ENCODE measurements at regions not wholly inside any gene's neighbourhood (a gene's known extent, or its start where the extent isn't known, plus 50 kb on each side); places are given as distances from the start of the nearest gene placed in this dataset.
"Not testable (repeated sequence)": the region's sequence is repeated elsewhere in the genome, so short reads cannot be mapped to it uniquely, and the experiment has no call there.

- H3K4me1 Mint-ChIP-seq (ENCODE audit: low read depth), result no peaks in the 10 kb centered on the region
- peaks cover 13% of the 10 kb centered on the region for H3K9me3 Mint-ChIP-seq
- no peaks in the 10 kb centered on the region for H3K27me3 Mint-ChIP-seq
- no peak overlapping the region for H3K4me3 Mint-ChIP-seq
- no peak overlapping the region for H3K27ac Mint-ChIP-seq
- DNase-seq, result no peak
- no peaks in the 10 kb centered on the region for H3K36me3 Mint-ChIP-seq (ENCODE audit: low read depth)
Observed at GRCh38 chr7:145795132-145795531, 321.5 kb upstream of the CNTNAP2 start.

DNA sequence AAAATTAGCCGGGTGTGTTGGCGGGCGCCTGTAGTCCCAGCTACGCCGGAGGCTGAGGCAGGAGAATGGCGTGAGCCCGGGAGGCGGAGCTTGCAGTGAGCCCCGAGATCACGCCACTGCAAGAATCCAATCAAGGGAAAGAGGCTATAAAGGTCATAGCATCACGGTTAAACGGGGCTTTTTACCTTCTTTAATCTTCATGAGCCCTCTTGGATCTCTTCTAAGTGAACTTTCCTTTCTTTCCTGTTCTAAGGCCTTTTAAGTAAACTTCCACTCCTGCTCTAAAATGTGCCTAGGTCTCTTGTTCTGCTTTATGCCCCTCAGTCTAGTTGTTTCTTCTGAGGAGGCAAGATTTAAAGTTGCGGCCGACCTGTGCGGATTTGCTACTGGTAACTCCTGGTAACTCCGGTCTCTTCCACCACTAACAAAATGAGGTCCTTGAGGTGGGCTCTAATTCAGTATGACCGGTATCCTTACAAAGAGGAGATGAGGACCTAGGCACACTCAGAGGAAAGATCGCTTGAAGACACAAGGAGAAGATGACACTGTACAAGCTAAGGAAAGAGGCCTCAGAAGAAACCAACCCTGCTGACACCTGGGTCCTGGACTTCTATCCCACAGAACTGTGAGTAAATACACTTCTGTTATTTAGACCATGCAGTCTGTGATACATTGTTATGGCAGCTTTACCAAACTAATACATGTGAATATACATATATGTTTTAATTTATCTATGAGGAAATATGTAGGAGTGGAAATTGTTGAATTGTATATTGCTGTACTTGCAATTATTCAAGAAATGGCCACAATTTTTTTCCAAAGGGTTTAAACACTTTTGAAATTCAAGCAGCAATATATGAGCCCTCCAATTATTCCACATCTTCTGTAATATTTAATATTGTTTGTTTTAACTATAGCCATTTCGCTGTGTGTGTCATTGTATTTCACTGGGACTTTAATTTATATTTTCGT lies 331.5 kb upstream of the CNTNAP2 start:
- no peak overlapping the region for H3K27ac Mint-ChIP-seq
- peaks cover 6% of the 10 kb centered on the region for H3K9me3 Mint-ChIP-seq
- DNase-seq, result no peak
- no peaks in the 10 kb centered on the region for H3K36me3 Mint-ChIP-seq (ENCODE audit: low read depth)
- no peaks in the 10 kb centered on the region for H3K27me3 Mint-ChIP-seq
- H3K4me3 Mint-ChIP-seq, result no peak overlapping the region
- H3K4me1 Mint-ChIP-seq (ENCODE audit: low read depth), result no peaks in the 10 kb centered on the region

DNA sequence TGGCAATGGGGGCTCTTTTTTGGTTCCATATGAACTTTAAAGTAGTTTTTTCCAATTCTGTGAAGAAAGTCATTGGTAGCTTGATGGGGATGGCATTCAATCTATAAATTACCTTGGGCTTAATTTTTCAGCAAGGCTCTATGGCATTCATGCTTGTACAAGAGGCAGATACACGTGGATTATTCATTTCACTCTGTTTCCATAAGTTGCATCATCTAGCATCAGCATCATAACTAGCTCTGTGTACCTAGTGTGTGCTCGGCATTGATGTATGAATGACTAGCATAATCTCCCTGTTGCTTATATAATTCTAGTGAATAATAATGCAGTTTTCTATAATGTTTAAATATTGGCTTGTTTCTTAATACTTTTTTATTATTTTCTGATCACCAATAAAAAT lies 335.2 kb upstream of the CNTNAP2 start:
- not testable (repeated sequence) for H3K4me1 Mint-ChIP-seq (ENCODE audit: low read depth)

DNA sequence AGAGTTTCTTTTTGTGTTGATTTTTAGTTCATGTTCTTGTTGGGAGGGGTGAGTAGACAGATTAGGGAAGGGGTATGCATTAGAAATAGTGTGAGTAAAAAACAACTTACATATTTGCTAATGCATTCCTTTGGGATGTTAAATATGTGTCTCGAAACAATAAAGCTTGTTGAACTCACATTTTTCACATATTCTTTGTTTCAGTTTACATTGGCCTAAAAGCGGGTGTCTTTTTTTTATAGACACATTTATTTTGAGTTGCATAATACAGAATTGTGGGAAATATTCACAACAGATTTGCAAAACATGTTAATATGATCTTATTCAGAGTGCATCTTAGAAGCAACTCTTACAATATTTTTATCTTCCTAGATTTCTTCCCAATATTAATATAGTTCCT lies 337.5 kb upstream of the CNTNAP2 start:
- no peak overlapping the region for H3K4me3 Mint-ChIP-seq
- no peaks in the 10 kb centered on the region for H3K36me3 Mint-ChIP-seq (ENCODE audit: low read depth)
- no peak overlapping the region for H3K27ac Mint-ChIP-seq
- no peaks in the 10 kb centered on the region for H3K4me1 Mint-ChIP-seq (ENCODE audit: low read depth)
- H3K27me3 Mint-ChIP-seq, result no peaks in the 10 kb centered on the region
- DNase-seq, result no peak
- H3K9me3 Mint-ChIP-seq, result no peaks in the 10 kb centered on the region

More for the DNA sequence above, 335.2 kb upstream of the CNTNAP2 start:
- H3K27ac Mint-ChIP-seq; H3K4me3 Mint-ChIP-seq; H3K27me3 Mint-ChIP-seq; H3K36me3 Mint-ChIP-seq (ENCODE audit: low read depth); DNase-seq; H3K9me3 Mint-ChIP-seq: not testable (repeated sequence)

- Mint-ChIP-seq H3K27me3 (no peaks in the 10 kb centered on the region), H3K9me3 (no peaks in the 10 kb centered on the region), H3K4me1 (ENCODE audit: low read depth) (no peaks in the 10 kb centered on the region), H3K27ac (no peak overlapping the region), H3K36me3 (ENCODE audit: low read depth) (no peaks in the 10 kb centered on the region), H3K4me3 (no peak overlapping the region)
- DNase-seq, result no peak
Observed at GRCh38 chr7:145774777-145775176, 341.8 kb upstream of the CNTNAP2 start.

GRCh38 chr7:145753004-145753403 lies 363.6 kb upstream of the CNTNAP2 start:
- Mint-ChIP-seq H3K9me3 (peaks cover 8% of the 10 kb centered on the region), H3K27me3 (no peaks in the 10 kb centered on the region)

GRCh38 chr7:145737617-145738016 lies 379.0 kb upstream of the CNTNAP2 start:
- H3K4me3 Mint-ChIP-seq, result no peak overlapping the region
- no peak overlapping the region for H3K27ac Mint-ChIP-seq

More at GRCh38 chr7:145753004-145753403, 363.6 kb upstream of the CNTNAP2 start:
- Mint-ChIP-seq H3K27ac (no peak overlapping the region), H3K4me1 (ENCODE audit: low read depth) (no peaks in the 10 kb centered on the region), H3K36me3 (ENCODE audit: low read depth) (no peaks in the 10 kb centered on the region), H3K4me3 (no peak overlapping the region)
- DNase-seq, result no peak

DNA sequence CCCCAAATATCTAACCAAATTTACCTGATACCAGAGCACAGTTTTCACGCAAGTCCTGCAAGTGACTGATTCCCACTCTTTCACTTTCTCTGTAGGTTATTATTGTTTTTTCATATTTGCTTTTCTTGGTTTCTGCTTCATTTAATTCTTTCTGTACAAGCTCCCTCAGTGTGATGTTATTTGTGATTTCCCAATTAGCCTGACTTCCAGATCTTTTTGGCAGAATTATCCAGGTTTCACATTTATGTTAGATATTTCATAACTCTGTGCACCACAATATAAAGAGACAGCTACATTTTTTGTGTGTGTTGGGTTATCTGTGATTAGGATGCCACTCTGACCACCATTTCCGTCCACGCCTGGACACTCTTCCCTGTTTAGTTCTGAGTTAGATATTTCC lies 381.5 kb upstream of the CNTNAP2 start:
- H3K27ac Mint-ChIP-seq, result no peak overlapping the region
- H3K9me3 Mint-ChIP-seq, result peaks cover 15% of the 10 kb centered on the region
- no peaks in the 10 kb centered on the region for H3K4me1 Mint-ChIP-seq (ENCODE audit: low read depth)
- DNase-seq, result no peak
- no peak overlapping the region for H3K4me3 Mint-ChIP-seq
- no peaks in the 10 kb centered on the region for H3K36me3 Mint-ChIP-seq (ENCODE audit: low read depth)
- no peaks in the 10 kb centered on the region for H3K27me3 Mint-ChIP-seq

More at GRCh38 chr7:145737617-145738016, 379.0 kb upstream of the CNTNAP2 start:
- no peak for DNase-seq
- Mint-ChIP-seq H3K36me3 (ENCODE audit: low read depth) (no peaks in the 10 kb centered on the region), H3K4me1 (ENCODE audit: low read depth) (no peaks in the 10 kb centered on the region), H3K27me3 (no peaks in the 10 kb centered on the region), H3K9me3 (peaks cover 11% of the 10 kb centered on the region)

DNA sequence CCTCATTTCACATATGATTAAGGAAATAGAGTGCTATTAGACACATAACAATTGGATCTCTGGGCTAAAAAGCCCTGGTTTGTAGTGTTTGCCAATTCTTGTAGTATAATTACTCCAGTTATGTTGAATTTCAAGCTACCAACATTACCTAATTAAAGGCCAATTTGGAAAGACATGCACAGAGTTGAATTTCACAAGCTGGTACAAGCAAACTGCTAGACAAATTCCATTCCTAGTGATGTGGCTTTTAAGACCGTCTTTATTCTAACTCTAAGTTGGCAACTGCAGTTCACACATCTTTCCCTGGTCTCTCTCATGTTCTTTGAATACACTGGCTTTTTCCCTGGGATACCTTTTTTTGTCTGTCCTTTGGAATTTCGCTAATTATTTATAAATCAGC lies 384.1 kb upstream of the CNTNAP2 start:
- no peak overlapping the region for H3K27ac Mint-ChIP-seq
- H3K27me3 Mint-ChIP-seq, result no peaks in the 10 kb centered on the region
- H3K4me1 Mint-ChIP-seq (ENCODE audit: low read depth), result no peaks in the 10 kb centered on the region

DNA sequence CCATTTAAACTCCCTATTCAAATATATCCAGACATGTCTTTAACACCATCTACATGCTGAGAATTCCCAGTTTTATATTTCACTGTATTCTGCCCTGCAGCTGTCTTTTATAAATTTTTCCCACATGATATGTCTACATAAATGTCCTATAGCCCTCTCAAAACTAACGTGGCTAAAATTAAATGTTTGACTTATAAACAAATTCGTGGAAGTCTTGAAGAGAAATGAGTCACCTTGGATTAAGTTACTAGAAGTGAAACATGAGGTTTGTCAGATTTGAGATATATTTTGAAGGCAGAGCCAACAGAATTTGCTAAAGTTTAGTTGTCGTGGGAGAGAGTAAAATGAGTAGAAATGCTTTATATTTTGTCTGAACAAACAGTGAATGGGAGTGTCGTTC lies 386.9 kb upstream of the CNTNAP2 start:
- H3K9me3 Mint-ChIP-seq, result peaks cover 12% of the 10 kb centered on the region
- H3K4me3 Mint-ChIP-seq, result no peak overlapping the region
- H3K27ac Mint-ChIP-seq, result no peak overlapping the region
- no peaks in the 10 kb centered on the region for H3K4me1 Mint-ChIP-seq (ENCODE audit: low read depth)
- no peaks in the 10 kb centered on the region for H3K27me3 Mint-ChIP-seq
- no peak for DNase-seq
- H3K36me3 Mint-ChIP-seq (ENCODE audit: low read depth), result no peaks in the 10 kb centered on the region

More for the DNA sequence above, 384.1 kb upstream of the CNTNAP2 start:
- Mint-ChIP-seq H3K4me3 (no peak overlapping the region), H3K9me3 (peaks cover 10% of the 10 kb centered on the region), H3K36me3 (ENCODE audit: low read depth) (no peaks in the 10 kb centered on the region)
- no peak for DNase-seq

GRCh38 chr7:145718129-145718528 lies 398.5 kb upstream of the CNTNAP2 start:
- H3K27ac Mint-ChIP-seq, result no peak overlapping the region
- peaks cover 5% of the 10 kb centered on the region for H3K9me3 Mint-ChIP-seq
- H3K4me3 Mint-ChIP-seq, result no peak overlapping the region
- no peaks in the 10 kb centered on the region for H3K36me3 Mint-ChIP-seq (ENCODE audit: low read depth)
- H3K27me3 Mint-ChIP-seq, result no peaks in the 10 kb centered on the region
- H3K4me1 Mint-ChIP-seq (ENCODE audit: low read depth), result no peaks in the 10 kb centered on the region
- no peak for DNase-seq

DNA sequence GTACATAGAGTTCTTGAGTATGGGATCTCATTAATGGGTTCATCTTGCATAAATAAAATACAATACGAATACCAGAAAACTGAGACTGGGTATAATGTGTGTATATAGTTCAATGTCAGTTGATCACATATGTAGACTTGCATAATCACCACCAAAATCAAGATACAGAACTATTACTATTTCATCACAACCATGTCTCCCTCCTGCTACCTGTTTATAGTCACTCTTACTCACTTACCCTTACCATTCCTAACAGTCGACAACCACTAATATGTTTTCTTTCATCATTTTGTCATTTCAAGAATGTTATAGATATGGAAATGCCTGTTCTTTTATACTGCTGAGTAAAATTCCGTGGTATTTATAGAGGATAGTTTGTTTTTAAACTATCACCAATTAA lies 416.1 kb upstream of the CNTNAP2 start:
- no peaks in the 10 kb centered on the region for H3K4me1 Mint-ChIP-seq (ENCODE audit: low read depth)
- no peaks in the 10 kb centered on the region for H3K36me3 Mint-ChIP-seq (ENCODE audit: low read depth)
- no peak for DNase-seq
- H3K27me3 Mint-ChIP-seq, result no peaks in the 10 kb centered on the region
- H3K4me3 Mint-ChIP-seq, result no peak overlapping the region
- no peak overlapping the region for H3K27ac Mint-ChIP-seq
- no peaks in the 10 kb centered on the region for H3K9me3 Mint-ChIP-seq

DNA sequence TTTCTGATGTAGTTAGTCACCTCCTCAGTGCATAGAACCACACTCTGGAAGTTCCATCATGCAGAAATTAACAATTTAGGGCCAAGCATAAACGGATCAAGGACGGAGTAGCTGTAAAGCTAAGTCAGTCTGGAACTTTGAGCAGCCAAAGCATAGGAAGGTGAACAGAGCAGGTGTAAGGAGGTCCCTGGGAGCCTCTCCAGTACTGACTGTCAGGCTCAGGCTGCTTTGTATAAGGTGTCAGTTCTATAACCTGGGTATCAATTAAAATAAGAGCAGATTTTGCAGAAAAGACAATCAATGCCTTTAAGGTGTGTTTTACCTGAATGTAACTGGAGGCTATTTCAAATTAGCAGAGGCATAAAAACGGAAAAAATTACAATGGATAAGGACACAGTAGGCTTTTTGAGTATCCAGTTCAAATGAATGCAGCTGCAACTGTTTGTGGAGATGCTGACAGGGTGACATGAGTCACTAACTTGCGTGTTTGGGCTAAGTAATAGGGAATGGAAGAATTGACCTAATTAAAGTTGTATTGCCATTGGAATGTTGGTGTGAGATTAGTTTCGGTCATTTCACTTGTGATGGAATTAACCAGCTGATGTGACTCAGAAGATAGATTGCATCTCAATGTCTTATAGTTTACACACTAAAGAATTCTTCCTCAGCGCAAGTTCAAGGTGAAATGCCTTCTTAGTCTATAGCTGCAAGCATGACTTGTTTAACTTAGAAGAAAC lies 417.9 kb upstream of the CNTNAP2 start:
- H3K36me3 Mint-ChIP-seq (ENCODE audit: low read depth), result no peaks in the 10 kb centered on the region
- H3K27me3 Mint-ChIP-seq, result no peaks in the 10 kb centered on the region
- H3K4me3 Mint-ChIP-seq, result no peak overlapping the region
- no peaks in the 10 kb centered on the region for H3K9me3 Mint-ChIP-seq
- no peak for DNase-seq
- no peak overlapping the region for H3K27ac Mint-ChIP-seq
- H3K4me1 Mint-ChIP-seq (ENCODE audit: low read depth), result no peaks in the 10 kb centered on the region

DNA sequence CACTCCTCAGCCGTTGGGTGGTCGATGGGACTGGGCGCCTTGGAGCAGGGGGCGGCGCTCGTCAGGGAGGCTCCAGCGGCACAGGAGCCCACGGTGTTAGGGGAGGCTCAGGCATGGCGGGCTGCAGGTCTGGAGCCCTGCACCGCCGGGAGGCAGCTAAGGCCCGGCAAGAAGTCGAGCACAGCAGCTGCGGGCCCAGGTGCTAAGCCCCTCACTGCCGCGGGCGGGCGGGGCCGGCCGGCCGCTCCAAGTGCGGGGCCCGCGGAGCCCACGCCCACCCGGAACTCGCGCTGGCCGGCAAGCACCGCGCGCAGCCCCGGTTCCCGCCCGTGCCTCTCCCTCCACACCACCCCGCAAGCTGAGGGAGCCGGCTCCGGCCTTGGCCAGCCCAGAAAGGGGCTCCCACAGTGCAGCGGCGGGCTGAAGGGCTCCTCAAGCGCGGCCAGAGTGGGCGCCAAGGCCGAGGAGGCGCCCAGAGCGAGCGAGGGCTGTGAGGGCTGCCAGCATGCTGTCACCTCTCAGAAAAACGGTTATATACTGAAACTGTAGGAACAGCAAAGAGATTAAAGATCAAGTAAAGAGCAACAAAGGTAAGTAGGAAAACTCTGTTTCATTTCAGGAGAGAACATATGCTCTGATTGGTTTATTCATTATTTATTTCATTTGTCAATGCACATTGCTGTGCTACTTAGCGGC lies 419.0 kb upstream of the CNTNAP2 start:
- not testable (repeated sequence) for DNase-seq; H3K4me1 Mint-ChIP-seq (ENCODE audit: low read depth); H3K27ac Mint-ChIP-seq; H3K36me3 Mint-ChIP-seq (ENCODE audit: low read depth); H3K4me3 Mint-ChIP-seq; H3K9me3 Mint-ChIP-seq; H3K27me3 Mint-ChIP-seq

All from activated T-cell treated with anti-CD3 and anti-CD28 coated beads, Interleukin-2, amount 50 U/mL, for 24 hours (primary cell).